Astrocyte of the spinal cord (primary cell): ENCODE measurements at regions not wholly inside any gene's neighbourhood (a gene's known extent, or its start where the extent isn't known, plus 50 kb on each side); places are given as distances from the start of the nearest gene placed in this dataset.
"Not testable (repeated sequence)": the region's sequence is repeated elsewhere in the genome, so short reads cannot be mapped to it uniquely, and the experiment has no call there.

ENCODE experiments used
- DNase-seq: peaks from one replicate; pipeline ENCODE4 v3.0.0; 2011; ENCODE audit warnings: low read depth, low spot score
- H3K4me3 ChIP-seq: 2 replicates; pipeline ENCODE4 v1.5.1; 2011; ENCODE audit warnings: low read depth, mild to moderate bottlenecking, low read length, moderate library complexity
- CTCF ChIP-seq: IDR thresholded peaks from 2 replicates; pipeline ENCODE4 v1.5.1; 2012; ENCODE audit warnings: low read depth, mild to moderate bottlenecking, low read length, inconsistent platforms
- in situ Hi-C: cut with HindIII; loops from 2 replicates; pipeline ENCODE4 v1.10.0; 2017; ENCODE audit warnings: low sequenced_read_pairs

- no peak for DNase-seq
- no peak for TF ChIP-seq CTCF
- in situ Hi-C loops, result no loop called here
- no peak overlapping the region for H3K4me3 ChIP-seq
Observed at GRCh38 chr4:66372706-66373105, 702.4 kb upstream of the EPHA5 start.

- in situ Hi-C loops, result no loop called here
- TF ChIP-seq CTCF, result no peak
- no peak overlapping the region for H3K4me3 ChIP-seq
- no peak for DNase-seq
Observed at GRCh38 chr4:66367043-66367660, 696.9 kb upstream of the EPHA5 start.

GRCh38 chr4:66360395-66360794, 690.1 kb upstream of the EPHA5 start:
- in situ Hi-C loops, DNase-seq: not testable (repeated sequence)

GRCh38 chr4:66357316-66357715, 687.0 kb upstream of the EPHA5 start:
- TF ChIP-seq CTCF, result no peak
- H3K4me3 ChIP-seq, result no peak overlapping the region
- in situ Hi-C loops, result no loop called here
- DNase-seq, result peak; percentile 68

More at GRCh38 chr4:66360395-66360794, 690.1 kb upstream of the EPHA5 start:
- H3K4me3 ChIP-seq, result not testable (repeated sequence)

- no peak overlapping the region for H3K4me3 ChIP-seq
- in situ Hi-C loops, result no loop called here
- no peak for DNase-seq
- no peak for TF ChIP-seq CTCF
Observed at GRCh38 chr4:66355328-66355727, 685.0 kb upstream of the EPHA5 start.

- no peak overlapping the region for H3K4me3 ChIP-seq
- in situ Hi-C loops, result no loop called here
- TF ChIP-seq CTCF, result no peak
- no peak for DNase-seq
Observed at GRCh38 chr4:66351761-66352160, 681.5 kb upstream of the EPHA5 start.

GRCh38 chr4:66340286-66340893, 670.1 kb upstream of the EPHA5 start:
- no peak for DNase-seq
- no peak for TF ChIP-seq CTCF
- H3K4me3 ChIP-seq, result no peak overlapping the region
- in situ Hi-C loops, result no loop called here
